NT2/D1 (cell line): ENCODE measurements at regions not wholly inside any gene's neighbourhood (a gene's known extent, or its start where the extent isn't known, plus 50 kb on each side); places are given as distances from the start of the nearest gene placed in this dataset.

ENCODE experiments used
- SUZ12 ChIP-seq: IDR thresholded peaks from 2 replicates; pipeline ENCODE4 v1.6.1; 2011; ENCODE audit not compliant: insufficient read length, insufficient read depth; ENCODE audit errors: extremely low read depth
- YY1 ChIP-seq: IDR thresholded peaks from 2 replicates; pipeline ENCODE4 v1.6.1; 2011; ENCODE audit not compliant: insufficient read length, insufficient read depth
- ZNF274 ChIP-seq: IDR thresholded peaks from 2 replicates; pipeline ENCODE4 v1.6.1; 2011; ENCODE audit warnings: mild to moderate bottlenecking, low read depth, low read length

DNA sequence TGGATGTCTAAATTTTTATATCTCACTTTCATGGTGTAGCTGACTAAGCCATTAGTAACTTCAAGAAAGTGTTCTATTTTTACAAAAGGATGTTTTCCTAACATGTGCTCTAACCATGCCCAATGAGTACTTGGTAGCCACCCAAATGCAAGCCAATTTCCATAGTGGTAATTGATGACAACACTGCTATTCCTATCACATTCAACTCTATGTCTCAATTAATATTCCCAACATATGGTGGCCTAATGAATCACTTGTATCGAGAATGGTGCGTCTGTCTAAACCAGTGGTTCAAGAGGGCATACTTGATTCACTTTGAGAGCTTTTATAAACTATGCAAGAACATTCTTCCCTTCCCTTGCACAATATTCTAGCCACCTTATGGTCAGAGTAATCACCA lies 112.9 kb upstream of the GPRIN3 start:
- TF ChIP-seq YY1 = no peak
- TF ChIP-seq ZNF274 = no peak
- no peak for TF ChIP-seq SUZ12
